ENCODE measurements at regions not wholly inside any gene's neighbourhood (a gene's known extent, or its start where the extent isn't known, plus 50 kb on each side); places are given as distances from the start of the nearest gene placed in this dataset.

DNA sequence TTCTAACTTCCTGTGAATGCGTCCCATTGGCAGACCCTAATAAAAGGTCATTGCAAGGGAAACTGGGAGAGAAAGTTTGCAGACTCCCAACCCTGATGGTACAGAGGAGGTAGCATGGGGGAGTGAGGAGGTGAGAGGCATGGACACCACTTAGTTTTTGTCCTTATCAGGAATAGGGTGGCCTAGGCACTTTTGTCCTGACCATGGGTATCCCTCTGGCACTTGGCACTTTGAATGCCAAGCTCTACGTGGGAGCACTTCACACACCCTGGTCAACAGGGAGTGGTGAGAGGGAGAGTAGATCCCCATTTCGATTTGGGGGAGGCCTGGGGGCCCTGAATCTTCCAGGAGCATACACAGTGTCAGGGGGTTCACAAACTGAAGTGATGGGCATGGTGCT lies 75.6 kb upstream of the SH3PXD2B start:
- TF ChIP-seq, protein P1, sequence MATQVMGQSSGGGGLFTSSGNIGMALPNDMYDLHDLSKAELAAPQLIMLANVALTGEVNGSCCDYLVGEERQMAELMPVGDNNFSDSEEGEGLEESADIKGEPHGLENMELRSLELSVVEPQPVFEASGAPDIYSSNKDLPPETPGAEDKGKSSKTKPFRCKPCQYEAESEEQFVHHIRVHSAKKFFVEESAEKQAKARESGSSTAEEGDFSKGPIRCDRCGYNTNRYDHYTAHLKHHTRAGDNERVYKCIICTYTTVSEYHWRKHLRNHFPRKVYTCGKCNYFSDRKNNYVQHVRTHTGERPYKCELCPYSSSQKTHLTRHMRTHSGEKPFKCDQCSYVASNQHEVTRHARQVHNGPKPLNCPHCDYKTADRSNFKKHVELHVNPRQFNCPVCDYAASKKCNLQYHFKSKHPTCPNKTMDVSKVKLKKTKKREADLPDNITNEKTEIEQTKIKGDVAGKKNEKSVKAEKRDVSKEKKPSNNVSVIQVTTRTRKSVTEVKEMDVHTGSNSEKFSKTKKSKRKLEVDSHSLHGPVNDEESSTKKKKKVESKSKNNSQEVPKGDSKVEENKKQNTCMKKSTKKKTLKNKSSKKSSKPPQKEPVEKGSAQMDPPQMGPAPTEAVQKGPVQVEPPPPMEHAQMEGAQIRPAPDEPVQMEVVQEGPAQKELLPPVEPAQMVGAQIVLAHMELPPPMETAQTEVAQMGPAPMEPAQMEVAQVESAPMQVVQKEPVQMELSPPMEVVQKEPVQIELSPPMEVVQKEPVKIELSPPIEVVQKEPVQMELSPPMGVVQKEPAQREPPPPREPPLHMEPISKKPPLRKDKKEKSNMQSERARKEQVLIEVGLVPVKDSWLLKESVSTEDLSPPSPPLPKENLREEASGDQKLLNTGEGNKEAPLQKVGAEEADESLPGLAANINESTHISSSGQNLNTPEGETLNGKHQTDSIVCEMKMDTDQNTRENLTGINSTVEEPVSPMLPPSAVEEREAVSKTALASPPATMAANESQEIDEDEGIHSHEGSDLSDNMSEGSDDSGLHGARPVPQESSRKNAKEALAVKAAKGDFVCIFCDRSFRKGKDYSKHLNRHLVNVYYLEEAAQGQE (IDR thresholded peaks at IDR 0.05; ENCODE audit: unreplicated experiment), result no peak
- TF ChIP-seq POLR2AphosphoS5 (IDR thresholded peaks at IDR 0.05; ENCODE audit: low read depth), result no peak
- TF ChIP-seq, protein P2, sequence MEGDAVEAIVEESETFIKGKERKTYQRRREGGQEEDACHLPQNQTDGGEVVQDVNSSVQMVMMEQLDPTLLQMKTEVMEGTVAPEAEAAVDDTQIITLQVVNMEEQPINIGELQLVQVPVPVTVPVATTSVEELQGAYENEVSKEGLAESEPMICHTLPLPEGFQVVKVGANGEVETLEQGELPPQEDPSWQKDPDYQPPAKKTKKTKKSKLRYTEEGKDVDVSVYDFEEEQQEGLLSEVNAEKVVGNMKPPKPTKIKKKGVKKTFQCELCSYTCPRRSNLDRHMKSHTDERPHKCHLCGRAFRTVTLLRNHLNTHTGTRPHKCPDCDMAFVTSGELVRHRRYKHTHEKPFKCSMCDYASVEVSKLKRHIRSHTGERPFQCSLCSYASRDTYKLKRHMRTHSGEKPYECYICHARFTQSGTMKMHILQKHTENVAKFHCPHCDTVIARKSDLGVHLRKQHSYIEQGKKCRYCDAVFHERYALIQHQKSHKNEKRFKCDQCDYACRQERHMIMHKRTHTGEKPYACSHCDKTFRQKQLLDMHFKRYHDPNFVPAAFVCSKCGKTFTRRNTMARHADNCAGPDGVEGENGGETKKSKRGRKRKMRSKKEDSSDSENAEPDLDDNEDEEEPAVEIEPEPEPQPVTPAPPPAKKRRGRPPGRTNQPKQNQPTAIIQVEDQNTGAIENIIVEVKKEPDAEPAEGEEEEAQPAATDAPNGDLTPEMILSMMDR (conservative IDR thresholded peaks at IDR 0.05; ENCODE audit: low read depth in 2 of 2), result no peak
- TF ChIP-seq EZH2phosphoT487 (IDR thresholded peaks at IDR 0.05; ENCODE audit: unreplicated experiment), result no peak
- no peak for TF ChIP-seq STAT1 (IDR thresholded peaks at IDR 0.05; ENCODE audit: unreplicated experiment)
- no peak for TF ChIP-seq CREB1 (CRISPR knock-in tag; IDR thresholded peaks at IDR 0.05; ENCODE audit: low read depth)
- no peak for TF ChIP-seq EZH2 (IDR thresholded peaks at IDR 0.05; ENCODE audit: low read depth, unreplicated experiment)
- TF ChIP-seq ZNF114 (CRISPR knock-in tag; IDR thresholded peaks at IDR 0.05), result no peak
- TF ChIP-seq, protein P3, sequence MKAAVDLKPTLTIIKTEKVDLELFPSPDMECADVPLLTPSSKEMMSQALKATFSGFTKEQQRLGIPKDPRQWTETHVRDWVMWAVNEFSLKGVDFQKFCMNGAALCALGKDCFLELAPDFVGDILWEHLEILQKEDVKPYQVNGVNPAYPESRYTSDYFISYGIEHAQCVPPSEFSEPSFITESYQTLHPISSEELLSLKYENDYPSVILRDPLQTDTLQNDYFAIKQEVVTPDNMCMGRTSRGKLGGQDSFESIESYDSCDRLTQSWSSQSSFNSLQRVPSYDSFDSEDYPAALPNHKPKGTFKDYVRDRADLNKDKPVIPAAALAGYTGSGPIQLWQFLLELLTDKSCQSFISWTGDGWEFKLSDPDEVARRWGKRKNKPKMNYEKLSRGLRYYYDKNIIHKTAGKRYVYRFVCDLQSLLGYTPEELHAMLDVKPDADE (IDR thresholded peaks at IDR 0.05), result no peak
